ENCODE measurements at regions not wholly inside any gene's neighbourhood (a gene's known extent, or its start where the extent isn't known, plus 50 kb on each side); places are given as distances from the start of the nearest gene placed in this dataset.

DNA sequence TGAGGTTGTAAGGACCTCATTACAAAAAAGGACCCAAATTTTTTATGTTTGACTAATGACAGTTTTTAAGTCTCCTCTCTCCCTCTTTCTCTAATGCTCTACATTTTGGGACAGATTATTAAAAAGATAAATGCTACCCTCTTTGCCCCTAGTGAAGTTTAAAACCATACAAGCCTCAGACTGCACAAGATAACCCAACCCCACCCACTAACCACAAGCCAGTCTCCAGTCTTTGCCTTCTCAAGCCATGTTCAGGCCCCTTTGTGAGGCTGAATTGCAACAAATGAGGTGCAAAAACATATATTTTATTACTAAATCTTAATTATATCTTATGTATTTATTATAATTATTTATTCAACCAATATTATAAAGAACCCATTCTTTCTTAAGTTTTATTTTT is 597.2 kb upstream of the BRINP3 start:
- TF ChIP-seq, protein P1, sequence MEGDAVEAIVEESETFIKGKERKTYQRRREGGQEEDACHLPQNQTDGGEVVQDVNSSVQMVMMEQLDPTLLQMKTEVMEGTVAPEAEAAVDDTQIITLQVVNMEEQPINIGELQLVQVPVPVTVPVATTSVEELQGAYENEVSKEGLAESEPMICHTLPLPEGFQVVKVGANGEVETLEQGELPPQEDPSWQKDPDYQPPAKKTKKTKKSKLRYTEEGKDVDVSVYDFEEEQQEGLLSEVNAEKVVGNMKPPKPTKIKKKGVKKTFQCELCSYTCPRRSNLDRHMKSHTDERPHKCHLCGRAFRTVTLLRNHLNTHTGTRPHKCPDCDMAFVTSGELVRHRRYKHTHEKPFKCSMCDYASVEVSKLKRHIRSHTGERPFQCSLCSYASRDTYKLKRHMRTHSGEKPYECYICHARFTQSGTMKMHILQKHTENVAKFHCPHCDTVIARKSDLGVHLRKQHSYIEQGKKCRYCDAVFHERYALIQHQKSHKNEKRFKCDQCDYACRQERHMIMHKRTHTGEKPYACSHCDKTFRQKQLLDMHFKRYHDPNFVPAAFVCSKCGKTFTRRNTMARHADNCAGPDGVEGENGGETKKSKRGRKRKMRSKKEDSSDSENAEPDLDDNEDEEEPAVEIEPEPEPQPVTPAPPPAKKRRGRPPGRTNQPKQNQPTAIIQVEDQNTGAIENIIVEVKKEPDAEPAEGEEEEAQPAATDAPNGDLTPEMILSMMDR (IDR thresholded peaks at IDR 0.05; ENCODE audit: insufficient read depth, low read depth, low read length) = no peak
- no peak for TF ChIP-seq EZH2 (IDR thresholded peaks at IDR 0.05; ENCODE audit: insufficient read depth, low read length)
